NCI-H1092 (cell line): ENCODE measurements at regions not wholly inside any gene's neighbourhood (a gene's known extent, or its start where the extent isn't known, plus 50 kb on each side); places are given as distances from the start of the nearest gene placed in this dataset.

Experiments used
- DNase-seq: peaks from one replicate; lab custom pipeline; 2025; lab: John Stamatoyannopoulos, UW

- no peak for DNase-seq
Measured at GRCh38 chr2:40507432-40507831, 55.5 kb upstream of the SLC8A1 start.

GRCh38 chr2:40510304-40510703 lies 58.4 kb upstream of the SLC8A1 start:
- DNase-seq, result no peak

DNA sequence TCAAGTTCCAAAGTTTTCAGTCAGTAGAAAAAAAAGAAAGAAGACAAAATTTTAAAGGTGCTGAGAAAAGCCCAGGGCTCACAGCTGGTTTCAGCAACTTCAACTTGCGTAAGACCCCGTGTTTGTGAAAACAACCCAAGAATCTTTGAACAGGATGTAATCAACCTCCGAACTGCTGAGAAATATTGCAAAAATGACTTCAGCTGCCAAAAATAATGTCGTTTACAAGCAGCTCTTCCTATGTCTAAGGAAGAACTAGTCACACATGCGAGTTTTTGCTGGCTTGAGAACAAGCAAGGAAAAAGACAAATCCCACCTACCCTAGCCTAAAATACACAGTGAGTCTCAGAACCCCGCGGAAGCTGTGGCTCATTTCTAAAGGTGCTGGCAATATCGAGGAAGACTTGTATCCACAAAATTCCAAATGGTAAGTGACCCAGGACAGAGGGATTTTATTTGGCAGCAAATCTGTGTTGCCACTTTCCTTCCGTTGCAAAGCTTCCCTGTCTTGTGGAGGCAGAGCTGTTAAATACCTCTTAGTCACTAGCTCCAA lies 59.8 kb upstream of the SLC8A1 start:
- DNase-seq, result no peak

DNA sequence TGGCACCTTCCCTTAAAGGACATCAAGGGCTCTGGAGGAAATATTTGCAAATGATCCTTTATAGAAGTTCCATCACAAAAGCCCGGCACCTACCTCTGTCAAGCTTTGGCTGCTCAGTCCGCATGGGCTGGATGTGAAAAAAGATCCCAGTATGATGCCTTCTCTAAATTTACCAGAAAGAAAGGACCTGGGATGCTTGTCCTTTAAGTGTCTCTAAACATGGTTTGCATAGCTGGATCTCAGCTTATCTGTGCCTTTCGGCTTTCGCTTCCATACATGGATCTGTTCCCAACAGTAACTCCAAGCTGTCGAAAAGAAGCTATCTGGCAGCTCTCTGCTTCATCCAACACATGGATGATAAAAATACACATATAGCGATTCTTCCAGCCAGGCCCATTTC lies 60.4 kb upstream of the SLC8A1 start:
- DNase-seq, result no peak

- no peak for DNase-seq
Measured at GRCh38 chr2:40513201-40513600, 61.3 kb upstream of the SLC8A1 start.

DNA sequence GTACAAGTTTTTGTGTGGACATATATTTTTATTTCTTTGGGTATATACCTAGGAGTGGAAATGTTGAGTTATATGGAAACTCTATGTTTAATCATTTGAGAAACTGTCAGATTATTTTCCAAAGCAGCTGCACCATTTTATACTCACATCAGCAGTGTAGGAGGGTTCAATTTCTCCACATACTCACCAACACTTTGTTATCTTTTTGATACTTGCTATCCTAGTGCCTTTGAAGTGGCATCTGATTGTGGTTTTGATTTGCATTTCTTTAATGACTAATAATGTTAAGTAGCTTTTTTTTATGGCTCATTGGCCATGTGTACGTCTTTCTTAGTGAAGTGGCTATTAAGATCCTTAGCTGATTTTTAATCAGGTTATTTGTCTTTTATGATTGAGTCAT lies 64.7 kb upstream of the SLC8A1 start:
- DNase-seq, result no peak

- no peak for DNase-seq
Measured at GRCh38 chr2:40528564-40528963, 76.7 kb upstream of the SLC8A1 start.

DNA sequence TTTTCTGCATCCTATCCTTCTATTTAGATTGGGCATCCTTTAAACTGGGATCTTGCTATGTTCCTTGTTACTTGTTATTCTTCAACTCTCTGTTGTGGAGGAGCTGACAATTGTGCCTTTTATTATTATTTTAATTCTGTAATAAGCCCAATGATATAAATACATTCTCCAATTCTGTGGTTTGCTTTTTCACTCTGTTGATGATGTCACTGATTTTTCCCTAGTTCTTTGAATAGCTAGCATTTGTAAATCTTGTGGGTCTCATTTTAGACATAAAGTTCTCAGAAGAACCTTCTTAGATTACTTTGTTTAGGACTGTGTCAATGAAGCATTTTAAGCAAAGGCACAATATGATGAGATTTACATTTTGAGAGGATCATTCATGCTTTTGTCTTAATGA lies 79.5 kb upstream of the SLC8A1 start:
- no peak for DNase-seq

DNA sequence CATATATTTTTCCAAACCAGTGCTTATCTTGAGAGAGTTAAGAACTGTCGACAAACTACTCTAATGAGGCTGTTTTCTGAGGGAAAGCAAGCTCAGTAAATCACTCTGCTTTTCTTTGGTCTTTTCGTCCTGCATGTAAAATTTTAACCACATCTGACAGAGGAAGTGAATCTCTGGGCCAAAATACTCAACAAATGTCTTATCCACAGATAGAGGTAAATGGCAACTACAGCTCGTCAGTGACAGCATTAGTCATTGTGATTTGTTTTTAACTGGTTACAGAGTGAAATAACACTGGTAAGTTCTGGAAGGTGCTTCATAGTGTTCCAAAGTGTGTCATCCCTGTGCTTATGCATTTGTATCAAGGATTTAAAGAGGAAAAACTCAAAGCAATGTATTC lies 82.6 kb upstream of the SLC8A1 start:
- DNase-seq, result no peak

DNA sequence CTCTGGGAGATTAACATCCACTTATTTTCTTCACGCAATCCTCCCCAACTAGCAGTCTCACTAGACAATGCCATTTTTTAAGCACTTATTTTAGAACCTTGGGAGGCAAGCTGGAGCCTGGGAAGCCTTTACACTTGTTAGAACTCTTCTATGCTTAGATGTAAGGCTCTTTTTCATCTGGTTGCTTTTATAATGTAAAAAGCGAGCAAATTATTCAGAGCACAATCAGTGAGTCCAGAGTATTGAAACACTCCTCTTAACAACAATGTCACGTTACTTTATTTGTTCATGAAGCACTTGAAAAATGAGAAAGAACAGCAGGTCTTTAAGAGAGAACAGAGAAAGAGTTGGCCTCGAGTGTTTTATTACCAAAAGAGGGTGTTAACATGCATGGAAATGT lies 84.1 kb upstream of the SLC8A1 start:
- DNase-seq, result no peak

DNA sequence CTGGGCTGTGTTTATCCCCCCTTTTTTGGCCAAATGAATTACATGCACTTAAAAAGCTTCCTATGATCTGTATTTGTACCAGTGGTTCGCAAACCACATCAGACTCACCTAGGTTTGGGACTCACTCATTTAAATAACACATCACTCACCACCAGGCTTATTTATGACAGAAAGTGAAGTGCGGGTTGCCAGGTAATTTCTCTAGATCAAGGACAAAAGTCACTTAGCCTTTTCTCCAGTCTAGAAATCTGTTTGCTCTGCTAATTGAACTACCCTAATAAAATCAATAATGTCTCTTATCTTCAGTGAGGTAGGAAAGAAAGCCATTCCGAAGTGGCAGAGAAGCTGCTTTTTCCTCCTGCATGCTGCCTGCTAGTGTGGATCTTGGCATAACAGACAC lies 88.1 kb upstream of the SLC8A1 start:
- DNase-seq, result no peak

- DNase-seq, result no peak
Measured at GRCh38 chr2:40543381-40543780, 91.5 kb upstream of the SLC8A1 start.

- DNase-seq, result no peak
Measured at GRCh38 chr2:40544072-40544471, 92.2 kb upstream of the SLC8A1 start.

- DNase-seq, result no peak
Measured at GRCh38 chr2:40545645-40546044, 93.8 kb upstream of the SLC8A1 start.

DNA sequence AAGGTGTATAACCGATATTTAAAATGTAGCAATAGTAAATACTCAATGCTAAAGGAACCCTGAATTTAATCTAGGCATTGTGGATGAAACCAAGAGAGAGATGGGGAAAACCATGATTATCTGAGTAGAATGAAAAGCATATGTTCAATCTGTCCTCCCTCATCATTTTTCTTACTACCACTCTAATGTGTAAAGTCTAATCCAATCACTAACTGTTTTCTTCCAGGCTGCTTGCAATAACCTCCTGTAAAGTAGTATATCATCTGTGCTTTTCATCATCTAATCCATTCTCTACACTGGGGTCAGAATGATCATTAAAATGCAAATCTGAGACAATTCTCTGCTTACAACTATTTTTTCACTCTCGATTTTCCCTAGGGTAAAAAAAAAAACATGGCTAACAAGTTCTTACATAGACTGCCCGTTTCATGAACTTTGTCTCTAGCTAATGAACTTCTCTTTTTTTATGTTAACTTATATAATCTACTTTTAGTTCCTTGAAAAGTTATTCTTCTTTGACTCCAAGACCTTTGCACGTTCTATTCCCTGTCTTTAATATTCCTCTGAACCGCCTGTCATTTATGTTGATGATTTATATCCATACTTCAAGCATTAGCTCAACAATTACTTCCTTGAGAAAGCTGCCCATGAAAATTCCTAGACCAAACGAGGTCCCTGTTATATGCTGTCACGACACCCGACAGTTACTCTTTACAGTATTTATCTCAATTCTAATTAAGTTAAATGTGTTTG lies 94.7 kb upstream of the SLC8A1 start:
- no peak for DNase-seq

- DNase-seq, result no peak
Measured at GRCh38 chr2:40548521-40548920, 96.6 kb upstream of the SLC8A1 start.

DNA sequence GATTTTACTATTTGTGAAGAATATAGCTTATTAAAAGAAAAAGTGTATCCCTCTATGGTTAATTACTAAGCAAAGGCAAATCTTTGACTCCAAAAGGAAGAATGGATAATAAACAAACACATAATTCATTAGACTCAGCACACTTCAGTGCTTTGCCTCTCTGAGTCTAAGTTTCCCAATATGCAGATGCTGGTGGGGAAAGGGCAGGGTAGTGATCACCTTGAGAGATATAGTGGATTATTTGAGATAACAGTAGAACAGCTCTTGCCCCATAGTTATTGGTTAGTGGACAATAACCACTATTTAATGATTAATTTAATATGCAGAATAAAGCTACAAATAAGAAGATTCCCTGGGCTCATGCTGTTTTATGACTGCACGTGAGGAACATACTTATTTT lies 98.2 kb upstream of the SLC8A1 start:
- no peak for DNase-seq

- no peak for DNase-seq
Measured at GRCh38 chr2:40551081-40551480, 99.2 kb upstream of the SLC8A1 start.

DNA sequence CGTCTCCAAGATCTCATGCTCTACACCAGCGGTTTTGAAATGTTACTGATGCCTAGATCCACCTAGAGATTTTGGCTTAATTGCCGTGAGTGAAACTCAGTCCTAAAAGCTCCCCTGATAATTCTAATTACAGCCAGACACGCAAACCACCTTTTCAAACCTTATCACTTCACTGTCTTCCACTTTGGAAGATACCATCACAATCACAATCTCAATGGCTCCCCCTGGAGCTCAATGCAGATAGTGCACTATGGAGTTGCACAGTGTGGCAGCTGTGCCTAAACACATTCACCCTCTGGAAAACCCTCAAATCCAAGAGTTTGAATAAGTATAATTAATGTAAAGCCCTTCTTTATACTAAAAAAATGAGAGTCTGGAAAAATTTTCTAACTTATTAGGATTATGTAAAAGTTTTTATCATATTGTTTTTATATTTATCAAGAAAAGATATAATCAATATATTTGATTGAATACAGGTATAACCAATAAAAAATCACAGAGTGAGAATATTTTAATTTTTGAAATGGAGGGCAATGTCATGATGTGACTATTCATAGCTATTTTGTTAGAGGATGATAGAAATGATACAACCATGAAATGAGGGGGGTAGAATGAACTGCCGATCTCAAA lies 102.9 kb upstream of the SLC8A1 start:
- peak; percentile 22 for DNase-seq

DNA sequence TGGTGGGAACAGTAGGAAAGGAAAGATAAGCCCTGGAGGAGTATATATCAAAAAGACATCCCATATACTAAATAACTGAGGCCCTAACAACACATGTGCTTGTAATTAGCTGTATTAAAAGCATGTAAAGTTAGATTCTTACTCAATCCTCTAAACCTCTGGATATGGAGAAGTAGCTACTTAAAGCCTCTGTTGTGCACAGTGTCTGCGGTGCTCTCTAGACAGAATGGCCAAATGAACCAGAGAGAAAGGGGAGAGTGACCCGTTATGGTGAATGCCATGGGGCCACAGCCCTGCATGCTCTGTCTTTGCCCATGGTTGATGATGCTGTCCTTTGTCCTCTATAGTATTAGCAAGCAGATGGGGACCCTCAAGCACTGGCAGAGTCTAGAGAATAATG lies 104.4 kb upstream of the SLC8A1 start:
- DNase-seq, result no peak

DNA sequence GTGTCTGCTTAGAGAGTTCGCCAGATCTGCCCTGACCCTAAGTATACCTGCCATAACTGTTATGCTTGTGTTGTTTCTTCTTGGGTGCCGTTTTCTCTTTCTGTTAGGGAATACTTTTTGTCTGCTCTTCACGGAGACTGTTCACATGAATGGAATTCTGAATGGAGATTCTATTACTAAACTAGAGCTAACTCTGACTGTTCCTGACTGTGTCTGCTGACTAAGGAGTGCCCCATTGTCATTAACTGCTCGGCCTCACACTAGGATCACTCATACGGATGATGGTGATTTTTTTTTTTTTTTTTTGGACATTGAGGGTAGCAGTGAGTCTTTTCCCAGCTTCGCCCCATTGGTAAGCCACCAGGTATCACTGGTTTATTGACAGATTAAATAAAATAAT lies 104.8 kb upstream of the SLC8A1 start:
- no peak for DNase-seq

DNA sequence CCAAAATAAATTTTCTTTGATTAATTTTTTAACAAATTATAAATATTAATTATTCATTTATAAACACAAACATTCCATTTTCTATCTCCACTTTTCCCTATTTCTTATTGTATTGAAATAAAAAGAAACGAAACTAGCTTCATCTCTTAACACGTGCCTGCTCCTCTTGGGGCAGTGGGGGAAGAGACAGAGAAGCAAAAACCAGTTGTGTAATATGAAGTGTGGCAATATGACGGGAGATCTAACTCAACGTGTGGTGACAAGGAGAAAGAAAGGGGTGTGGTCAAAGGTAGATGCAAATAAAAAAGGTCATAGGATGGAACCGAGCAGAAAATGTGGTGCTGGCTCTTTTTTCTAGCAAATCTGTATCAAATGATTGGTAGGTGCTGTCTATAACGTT lies 106.9 kb upstream of the SLC8A1 start:
- DNase-seq, result no peak

- DNase-seq, result no peak
Measured at GRCh38 chr2:40559175-40559574, 107.3 kb upstream of the SLC8A1 start.

DNA sequence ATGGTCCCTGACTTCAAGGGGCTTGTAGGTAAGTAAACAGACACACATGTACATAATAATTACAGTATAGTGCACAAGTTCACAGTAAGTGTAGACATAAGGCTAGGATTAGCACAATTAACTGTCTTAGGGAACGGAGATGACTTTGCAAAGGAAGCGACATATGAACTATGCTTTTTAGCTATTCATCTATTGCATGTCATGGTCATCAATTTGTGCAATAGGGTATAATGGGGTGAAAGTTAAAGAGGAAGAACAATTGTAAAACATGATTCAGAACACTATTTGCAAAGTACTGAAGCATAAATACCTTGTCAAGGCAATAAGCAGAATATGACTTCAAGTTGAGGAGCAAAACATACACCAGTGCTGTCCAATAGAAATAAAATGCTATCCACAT lies 112.3 kb upstream of the SLC8A1 start:
- DNase-seq, result no peak
